GM23338 (cell line): ENCODE measurements at regions not wholly inside any gene's neighbourhood (a gene's known extent, or its start where the extent isn't known, plus 50 kb on each side); places are given as distances from the start of the nearest gene placed in this dataset.

ENCODE experiments used
- ATAC-seq: fragments of 200-7000 bp; cut with Tn5 transposase; 3 replicates; pipeline ENCODE4 v1.9.1; 2020
- DNase-seq: peaks from one replicate; pipeline ENCODE4 v3.0.0-alpha.2; 2015; ENCODE audit warnings: low spot score
- H2AFZ ChIP-seq: fragments of 200-600 bp; sonication (generic); 2 replicates; pipeline ENCODE4 v1.8.0; 2016; ENCODE audit warnings: antibody characterized with exemption, mild to moderate bottlenecking, moderate library complexity
- H3F3A ChIP-seq: fragments of 200-600 bp; sonication (generic); replicated peaks from 2 replicates; pipeline ENCODE4 v1.8.0; 2017; ENCODE audit warnings: antibody characterized with exemption, mixed run types, low read depth
- H3K27ac ChIP-seq: fragments of 200-600 bp; sonication (generic); 2 replicates; pipeline ENCODE4 v1.6.1; 2016; ENCODE audit warnings: low read depth
- H3K27me3 ChIP-seq: fragments of 200-600 bp; sonication (generic); 2 replicates; pipeline ENCODE4 v1.8.0; 2016; ENCODE audit warnings: mild to moderate bottlenecking, mixed run types, moderate library complexity; ENCODE audit not compliant: insufficient read depth
- H3K36me3 ChIP-seq: fragments of 200-600 bp; sonication (generic); 2 replicates; pipeline ENCODE4 v1.8.0; 2016; ENCODE audit warnings: mild to moderate bottlenecking; ENCODE audit not compliant: insufficient read depth
- H3K4me1 ChIP-seq: fragments of 200-600 bp; sonication (generic); 2 replicates; pipeline ENCODE4 v1.8.0; 2016; ENCODE audit warnings: mild to moderate bottlenecking, moderate library complexity; ENCODE audit not compliant: insufficient read depth
- H3K4me2 ChIP-seq: fragments of 200-600 bp; sonication (generic); 2 replicates; pipeline ENCODE4 v1.7.1; 2017; ENCODE audit warnings: mixed run types
- H3K4me3 ChIP-seq: fragments of 200-600 bp; sonication (generic); 2 replicates; pipeline ENCODE4 v1.6.1; 2016; ENCODE audit warnings: mixed run types
- H3K79me2 ChIP-seq: fragments of 200-600 bp; sonication (generic); replicated peaks from 2 replicates; pipeline ENCODE4 v1.8.0; 2017; ENCODE audit warnings: mild to moderate bottlenecking; ENCODE audit not compliant: insufficient read depth
- H3K9me2 ChIP-seq: fragments of 200-600 bp; sonication (generic); 2 replicates; pipeline ENCODE4 v1.8.0; 2017; ENCODE audit not compliant: insufficient read depth
- H4K20me1 ChIP-seq: fragments of 200-600 bp; sonication (generic); replicated peaks from 2 replicates; pipeline ENCODE4 v1.8.0; 2017; ENCODE audit warnings: mild to moderate bottlenecking; ENCODE audit not compliant: insufficient read depth
- H3K27ac Mint-ChIP-seq: 2 replicates; pipeline ENCODE4 v1.8.0; 2020; ENCODE audit warnings: inconsistent platforms, mild to moderate bottlenecking, moderate library complexity, mixed read lengths
- H3K27me3 Mint-ChIP-seq: 3 replicates; pipeline ENCODE4 v1.8.0; 2022; ENCODE audit warnings: low read depth, mild to moderate bottlenecking, moderate library complexity, mixed read lengths, inconsistent platforms; ENCODE audit not compliant: insufficient read depth, poor library complexity
- H3K36me3 Mint-ChIP-seq: 3 replicates; pipeline ENCODE4 v1.8.0; 2021; ENCODE audit warnings: low read depth, mild to moderate bottlenecking, inconsistent platforms, moderate library complexity, mixed read lengths
- H3K4me1 Mint-ChIP-seq: 3 replicates; pipeline ENCODE4 v1.8.0; 2020; ENCODE audit warnings: mild to moderate bottlenecking, inconsistent platforms, mixed read lengths
- H3K4me3 Mint-ChIP-seq: 3 replicates; pipeline ENCODE4 v1.8.0; 2021; ENCODE audit warnings: moderate library complexity, mild to moderate bottlenecking, inconsistent platforms, mixed read lengths
- H3K9me3 Mint-ChIP-seq: 3 replicates; pipeline ENCODE4 v1.8.0; 2020; ENCODE audit warnings: moderate library complexity, mild to moderate bottlenecking, inconsistent platforms, mixed read lengths
- CREB1 ChIP-seq: fragments of 250-450 bp; sonication (Bioruptor Pico); IDR thresholded peaks from 2 replicates; pipeline ENCODE4 v1.5.0; 2020; ENCODE audit warnings: low read depth, mild to moderate bottlenecking, moderate library complexity
- JUNB ChIP-seq: IDR thresholded peaks from one replicate; pipeline ENCODE4 v1.6.1; 2016; ENCODE audit warnings: antibody characterized with exemption; ENCODE audit not compliant: unreplicated experiment
- NANOG ChIP-seq: IDR thresholded peaks from 2 replicates; pipeline ENCODE4 v1.6.1; 2016; ENCODE audit warnings: antibody characterized with exemption, borderline replicate concordance
- POLR2AphosphoS5 ChIP-seq: IDR thresholded peaks from 2 replicates; pipeline ENCODE4 v1.6.1; 2016; ENCODE audit warnings: antibody characterized with exemption, low read depth
- STAT1 ChIP-seq: IDR thresholded peaks from one replicate; pipeline ENCODE4 v1.6.1; 2016; ENCODE audit warnings: antibody characterized with exemption; ENCODE audit not compliant: unreplicated experiment
- ZNF114 ChIP-seq: fragments of 250-450 bp; sonication (Bioruptor Pico); IDR thresholded peaks from 2 replicates; pipeline ENCODE4 v1.5.0; 2020; ENCODE audit warnings: mild to moderate bottlenecking, moderate library complexity
- ZNF331 ChIP-seq: fragments of 250-450 bp; sonication (Bioruptor Pico); IDR thresholded peaks from 2 replicates; pipeline ENCODE4 v1.5.0; 2020; ENCODE audit warnings: low read depth, mild to moderate bottlenecking, moderate library complexity
- TF ChIP-seq, protein P1 (sequence below): IDR thresholded peaks from one replicate; pipeline ENCODE4 v1.6.1; 2018; ENCODE audit warnings: antibody characterized with exemption; ENCODE audit not compliant: unreplicated experiment
- TF ChIP-seq, protein P2 (sequence below): IDR thresholded peaks from 2 replicates; pipeline ENCODE4 v1.6.1; 2016; ENCODE audit warnings: antibody characterized with exemption
- TF ChIP-seq, protein P3 (sequence below): fragments of 250-450 bp; sonication (Bioruptor Pico); IDR thresholded peaks from 2 replicates; pipeline ENCODE4 v1.5.0; 2020; ENCODE audit warnings: mild to moderate bottlenecking, moderate library complexity
- TF ChIP-seq, protein P4 (sequence below), 2 experiments: fragments of 200-600 bp in 1 of 2; sonication (generic) in 1 of 2; conservative IDR thresholded peaks; 2 replicates each; pipeline versions ENCODE4 v1.5.1 to v1.6.1; 2016 to 2017; ENCODE audit warnings: antibody characterized with exemption in 2 of 2, low read depth in 2 of 2, mild to moderate bottlenecking in 2 of 2, moderate library complexity in 1 of 2

GRCh38 chr7:114761973-114762372 lies 159.9 kb upstream of the MDFIC start:
- H3K27me3 ChIP-seq, result no peaks in the 10 kb centered on the region
- no peaks in the 10 kb centered on the region for H3K27me3 Mint-ChIP-seq
- no peaks in the 10 kb centered on the region for H3F3A ChIP-seq
- H3K79me2 ChIP-seq, result no peaks in the 10 kb centered on the region
- no peak overlapping the region for H3K27ac Mint-ChIP-seq
- H3K27ac ChIP-seq, result no peak overlapping the region
- no peak overlapping the region for H3K4me3 Mint-ChIP-seq
- DNase-seq, result no peak
- H3K36me3 Mint-ChIP-seq, result no peaks in the 10 kb centered on the region
- H4K20me1 ChIP-seq, result no peaks in the 10 kb centered on the region
- H3K4me3 ChIP-seq, result no peak overlapping the region
- H2AFZ ChIP-seq, result no peak overlapping the region
- H3K36me3 ChIP-seq, result no peaks in the 10 kb centered on the region
- H3K9me3 Mint-ChIP-seq, result no peaks in the 10 kb centered on the region
- no peaks in the 10 kb centered on the region for H3K4me1 ChIP-seq
- no peak for ATAC-seq
- H3K4me1 Mint-ChIP-seq, result no peaks in the 10 kb centered on the region
- TF ChIP-seq, protein P1, sequence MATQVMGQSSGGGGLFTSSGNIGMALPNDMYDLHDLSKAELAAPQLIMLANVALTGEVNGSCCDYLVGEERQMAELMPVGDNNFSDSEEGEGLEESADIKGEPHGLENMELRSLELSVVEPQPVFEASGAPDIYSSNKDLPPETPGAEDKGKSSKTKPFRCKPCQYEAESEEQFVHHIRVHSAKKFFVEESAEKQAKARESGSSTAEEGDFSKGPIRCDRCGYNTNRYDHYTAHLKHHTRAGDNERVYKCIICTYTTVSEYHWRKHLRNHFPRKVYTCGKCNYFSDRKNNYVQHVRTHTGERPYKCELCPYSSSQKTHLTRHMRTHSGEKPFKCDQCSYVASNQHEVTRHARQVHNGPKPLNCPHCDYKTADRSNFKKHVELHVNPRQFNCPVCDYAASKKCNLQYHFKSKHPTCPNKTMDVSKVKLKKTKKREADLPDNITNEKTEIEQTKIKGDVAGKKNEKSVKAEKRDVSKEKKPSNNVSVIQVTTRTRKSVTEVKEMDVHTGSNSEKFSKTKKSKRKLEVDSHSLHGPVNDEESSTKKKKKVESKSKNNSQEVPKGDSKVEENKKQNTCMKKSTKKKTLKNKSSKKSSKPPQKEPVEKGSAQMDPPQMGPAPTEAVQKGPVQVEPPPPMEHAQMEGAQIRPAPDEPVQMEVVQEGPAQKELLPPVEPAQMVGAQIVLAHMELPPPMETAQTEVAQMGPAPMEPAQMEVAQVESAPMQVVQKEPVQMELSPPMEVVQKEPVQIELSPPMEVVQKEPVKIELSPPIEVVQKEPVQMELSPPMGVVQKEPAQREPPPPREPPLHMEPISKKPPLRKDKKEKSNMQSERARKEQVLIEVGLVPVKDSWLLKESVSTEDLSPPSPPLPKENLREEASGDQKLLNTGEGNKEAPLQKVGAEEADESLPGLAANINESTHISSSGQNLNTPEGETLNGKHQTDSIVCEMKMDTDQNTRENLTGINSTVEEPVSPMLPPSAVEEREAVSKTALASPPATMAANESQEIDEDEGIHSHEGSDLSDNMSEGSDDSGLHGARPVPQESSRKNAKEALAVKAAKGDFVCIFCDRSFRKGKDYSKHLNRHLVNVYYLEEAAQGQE, result no peak
- no peak for TF ChIP-seq STAT1
- TF ChIP-seq JUNB, result no peak
- TF ChIP-seq ZNF331 (CRISPR knock-in tag), result no peak
- TF ChIP-seq POLR2AphosphoS5, result no peak
- no peak for TF ChIP-seq ZNF114 (CRISPR knock-in tag)
- TF ChIP-seq, protein P2, sequence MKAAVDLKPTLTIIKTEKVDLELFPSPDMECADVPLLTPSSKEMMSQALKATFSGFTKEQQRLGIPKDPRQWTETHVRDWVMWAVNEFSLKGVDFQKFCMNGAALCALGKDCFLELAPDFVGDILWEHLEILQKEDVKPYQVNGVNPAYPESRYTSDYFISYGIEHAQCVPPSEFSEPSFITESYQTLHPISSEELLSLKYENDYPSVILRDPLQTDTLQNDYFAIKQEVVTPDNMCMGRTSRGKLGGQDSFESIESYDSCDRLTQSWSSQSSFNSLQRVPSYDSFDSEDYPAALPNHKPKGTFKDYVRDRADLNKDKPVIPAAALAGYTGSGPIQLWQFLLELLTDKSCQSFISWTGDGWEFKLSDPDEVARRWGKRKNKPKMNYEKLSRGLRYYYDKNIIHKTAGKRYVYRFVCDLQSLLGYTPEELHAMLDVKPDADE, result no peak
- no peak for TF ChIP-seq CREB1 (CRISPR knock-in tag)
- TF ChIP-seq, protein P3, sequence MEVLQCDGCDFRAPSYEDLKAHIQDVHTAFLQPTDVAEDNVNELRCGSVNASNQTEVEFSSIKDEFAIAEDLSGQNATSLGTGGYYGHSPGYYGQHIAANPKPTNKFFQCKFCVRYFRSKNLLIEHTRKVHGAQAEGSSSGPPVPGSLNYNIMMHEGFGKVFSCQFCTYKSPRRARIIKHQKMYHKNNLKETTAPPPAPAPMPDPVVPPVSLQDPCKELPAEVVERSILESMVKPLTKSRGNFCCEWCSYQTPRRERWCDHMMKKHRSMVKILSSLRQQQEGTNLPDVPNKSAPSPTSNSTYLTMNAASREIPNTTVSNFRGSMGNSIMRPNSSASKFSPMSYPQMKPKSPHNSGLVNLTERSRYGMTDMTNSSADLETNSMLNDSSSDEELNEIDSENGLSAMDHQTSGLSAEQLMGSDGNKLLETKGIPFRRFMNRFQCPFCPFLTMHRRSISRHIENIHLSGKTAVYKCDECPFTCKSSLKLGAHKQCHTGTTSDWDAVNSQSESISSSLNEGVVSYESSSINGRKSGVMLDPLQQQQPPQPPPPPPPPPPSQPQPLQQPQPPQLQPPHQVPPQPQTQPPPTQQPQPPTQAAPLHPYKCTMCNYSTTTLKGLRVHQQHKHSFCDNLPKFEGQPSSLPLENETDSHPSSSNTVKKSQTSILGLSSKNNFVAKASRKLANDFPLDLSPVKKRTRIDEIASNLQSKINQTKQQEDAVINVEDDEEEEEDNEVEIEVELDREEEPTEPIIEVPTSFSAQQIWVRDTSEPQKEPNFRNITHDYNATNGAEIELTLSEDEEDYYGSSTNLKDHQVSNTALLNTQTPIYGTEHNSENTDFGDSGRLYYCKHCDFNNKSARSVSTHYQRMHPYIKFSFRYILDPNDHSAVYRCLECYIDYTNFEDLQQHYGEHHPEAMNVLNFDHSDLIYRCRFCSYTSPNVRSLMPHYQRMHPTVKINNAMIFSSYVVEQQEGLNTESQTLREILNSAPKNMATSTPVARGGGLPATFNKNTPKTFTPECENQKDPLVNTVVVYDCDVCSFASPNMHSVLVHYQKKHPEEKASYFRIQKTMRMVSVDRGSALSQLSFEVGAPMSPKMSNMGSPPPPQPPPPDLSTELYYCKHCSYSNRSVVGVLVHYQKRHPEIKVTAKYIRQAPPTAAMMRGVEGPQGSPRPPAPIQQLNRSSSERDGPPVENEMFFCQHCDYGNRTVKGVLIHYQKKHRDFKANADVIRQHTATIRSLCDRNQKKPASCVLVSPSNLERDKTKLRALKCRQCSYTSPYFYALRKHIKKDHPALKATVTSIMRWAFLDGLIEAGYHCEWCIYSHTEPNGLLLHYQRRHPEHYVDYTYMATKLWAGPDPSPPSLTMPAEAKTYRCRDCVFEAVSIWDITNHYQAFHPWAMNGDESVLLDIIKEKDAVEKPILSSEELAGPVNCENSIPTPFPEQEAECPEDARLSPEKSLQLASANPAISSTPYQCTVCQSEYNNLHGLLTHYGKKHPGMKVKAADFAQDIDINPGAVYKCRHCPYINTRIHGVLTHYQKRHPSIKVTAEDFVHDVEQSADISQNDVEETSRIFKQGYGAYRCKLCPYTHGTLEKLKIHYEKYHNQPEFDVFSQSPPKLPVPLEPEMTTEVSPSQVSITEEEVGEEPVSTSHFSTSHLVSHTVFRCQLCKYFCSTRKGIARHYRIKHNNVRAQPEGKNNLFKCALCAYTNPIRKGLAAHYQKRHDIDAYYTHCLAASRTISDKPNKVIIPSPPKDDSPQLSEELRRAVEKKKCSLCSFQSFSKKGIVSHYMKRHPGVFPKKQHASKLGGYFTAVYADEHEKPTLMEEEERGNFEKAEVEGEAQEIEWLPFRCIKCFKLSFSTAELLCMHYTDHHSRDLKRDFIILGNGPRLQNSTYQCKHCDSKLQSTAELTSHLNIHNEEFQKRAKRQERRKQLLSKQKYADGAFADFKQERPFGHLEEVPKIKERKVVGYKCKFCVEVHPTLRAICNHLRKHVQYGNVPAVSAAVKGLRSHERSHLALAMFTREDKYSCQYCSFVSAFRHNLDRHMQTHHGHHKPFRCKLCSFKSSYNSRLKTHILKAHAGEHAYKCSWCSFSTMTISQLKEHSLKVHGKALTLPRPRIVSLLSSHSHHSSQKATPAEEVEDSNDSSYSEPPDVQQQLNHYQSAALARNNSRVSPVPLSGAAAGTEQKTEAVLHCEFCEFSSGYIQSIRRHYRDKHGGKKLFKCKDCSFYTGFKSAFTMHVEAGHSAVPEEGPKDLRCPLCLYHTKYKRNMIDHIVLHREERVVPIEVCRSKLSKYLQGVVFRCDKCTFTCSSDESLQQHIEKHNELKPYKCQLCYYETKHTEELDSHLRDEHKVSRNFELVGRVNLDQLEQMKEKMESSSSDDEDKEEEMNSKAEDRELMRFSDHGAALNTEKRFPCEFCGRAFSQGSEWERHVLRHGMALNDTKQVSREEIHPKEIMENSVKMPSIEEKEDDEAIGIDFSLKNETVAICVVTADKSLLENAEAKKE, result no peak
- no peak for TF ChIP-seq NANOG
- TF ChIP-seq, protein P4, sequence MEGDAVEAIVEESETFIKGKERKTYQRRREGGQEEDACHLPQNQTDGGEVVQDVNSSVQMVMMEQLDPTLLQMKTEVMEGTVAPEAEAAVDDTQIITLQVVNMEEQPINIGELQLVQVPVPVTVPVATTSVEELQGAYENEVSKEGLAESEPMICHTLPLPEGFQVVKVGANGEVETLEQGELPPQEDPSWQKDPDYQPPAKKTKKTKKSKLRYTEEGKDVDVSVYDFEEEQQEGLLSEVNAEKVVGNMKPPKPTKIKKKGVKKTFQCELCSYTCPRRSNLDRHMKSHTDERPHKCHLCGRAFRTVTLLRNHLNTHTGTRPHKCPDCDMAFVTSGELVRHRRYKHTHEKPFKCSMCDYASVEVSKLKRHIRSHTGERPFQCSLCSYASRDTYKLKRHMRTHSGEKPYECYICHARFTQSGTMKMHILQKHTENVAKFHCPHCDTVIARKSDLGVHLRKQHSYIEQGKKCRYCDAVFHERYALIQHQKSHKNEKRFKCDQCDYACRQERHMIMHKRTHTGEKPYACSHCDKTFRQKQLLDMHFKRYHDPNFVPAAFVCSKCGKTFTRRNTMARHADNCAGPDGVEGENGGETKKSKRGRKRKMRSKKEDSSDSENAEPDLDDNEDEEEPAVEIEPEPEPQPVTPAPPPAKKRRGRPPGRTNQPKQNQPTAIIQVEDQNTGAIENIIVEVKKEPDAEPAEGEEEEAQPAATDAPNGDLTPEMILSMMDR (conservative IDR thresholded peaks at IDR 0.05; ENCODE audit: low read depth in 2 of 2), result no peak
- H3K9me2 ChIP-seq, result peaks cover 11% of the 10 kb centered on the region
- H3K4me2 ChIP-seq, result no peak overlapping the region
